DND-41 (cell line): ENCODE measurements at regions not wholly inside any gene's neighbourhood (a gene's known extent, or its start where the extent isn't known, plus 50 kb on each side); places are given as distances from the start of the nearest gene placed in this dataset.

Experiments used
- ATAC-seq: fragments of 200-7000 bp; cut with Tn5 transposase; 3 replicates; pipeline ENCODE4 v1.9.1; 2021; ENCODE audit warnings: low read depth; ENCODE audit not compliant: insufficient read depth
- DNase-seq: peaks from one replicate; pipeline ENCODE4 v3.0.0-alpha.2; 2020
- H2AFZ ChIP-seq: 2 replicates; pipeline ENCODE4 v1.6.0; 2012; ENCODE audit warnings: low read depth, low read length
- H3K27ac ChIP-seq: 2 replicates; pipeline ENCODE4 v1.5.1; 2012; ENCODE audit warnings: low read length, inconsistent platforms
- H3K27me3 ChIP-seq: fragments of 200-600 bp; sonication (generic); 2 replicates; pipeline ENCODE4 v1.6.0; 2012; ENCODE audit warnings: low read length, mild to moderate bottlenecking, inconsistent platforms; ENCODE audit not compliant: insufficient read depth, poor library complexity
- H3K36me3 ChIP-seq: 2 replicates; pipeline ENCODE4 v1.5.1; 2012; ENCODE audit warnings: low read length, inconsistent platforms; ENCODE audit not compliant: insufficient read depth
- H3K4me1 ChIP-seq: 2 replicates; pipeline ENCODE4 v1.5.1; 2012; ENCODE audit warnings: mild to moderate bottlenecking, low read length; ENCODE audit not compliant: insufficient read depth
- H3K4me2 ChIP-seq: 2 replicates; pipeline ENCODE4 v1.6.0; 2012; ENCODE audit warnings: mild to moderate bottlenecking, moderate library complexity, low read length, inconsistent platforms; ENCODE audit not compliant: insufficient read depth
- H3K4me3 ChIP-seq, 2 experiments: fragments of 200-600 bp in 1 of 2; shearing (Covaris generic) in 1 of 2; 2 replicates each; pipeline ENCODE4 v1.5.1; 2012 to 2016; ENCODE audit warnings: inconsistent platforms in 2 of 2, low read length in 2 of 2, mild to moderate bottlenecking in 2 of 2, low read depth in 1 of 2, moderate library complexity in 1 of 2
- H3K79me2 ChIP-seq: 2 replicates; pipeline ENCODE4 v1.6.0; 2012; ENCODE audit warnings: low read length, inconsistent platforms; ENCODE audit not compliant: insufficient read depth
- H3K9ac ChIP-seq: 2 replicates; pipeline ENCODE4 v1.6.0; 2012; ENCODE audit warnings: low read depth, mild to moderate bottlenecking, inconsistent platforms, low read length, moderate library complexity
- H3K9me3 ChIP-seq: 2 replicates; pipeline ENCODE4 v1.5.1; 2012; ENCODE audit warnings: low read length, moderate library complexity, mild to moderate bottlenecking, inconsistent platforms; ENCODE audit not compliant: insufficient read depth, severe bottlenecking
- H4K20me1 ChIP-seq: 2 replicates; pipeline ENCODE4 v1.6.0; 2012; ENCODE audit warnings: low read length; ENCODE audit not compliant: insufficient read depth
- CTCF ChIP-seq: IDR thresholded peaks from 2 replicates; pipeline ENCODE4 v1.5.1; 2012; ENCODE audit warnings: borderline replicate concordance, low read length, moderate library complexity, mild to moderate bottlenecking; ENCODE audit not compliant: poor library complexity, severe bottlenecking; ENCODE audit errors: extremely low read depth
- EZH2 ChIP-seq: IDR thresholded peaks from 3 replicates; pipeline ENCODE4 v1.6.1; 2012; ENCODE audit warnings: borderline replicate concordance, low read depth, mild to moderate bottlenecking, moderate library complexity, low read length, inconsistent platforms; ENCODE audit not compliant: severe bottlenecking

- no peak overlapping the region for H2AFZ ChIP-seq
- ATAC-seq (no peak), DNase-seq (no peak)
- no peaks in the 10 kb centered on the region for H3K9me3 ChIP-seq
- no peak for TF ChIP-seq CTCF
- no peak for TF ChIP-seq EZH2
- no peak overlapping the region for H3K9ac ChIP-seq
- H3K27ac ChIP-seq, result no peak overlapping the region
- H3K79me2 ChIP-seq, result no peaks in the 10 kb centered on the region
- H3K4me1 ChIP-seq, result peaks cover 8% of the 10 kb centered on the region
- H4K20me1 ChIP-seq, result no peaks in the 10 kb centered on the region
- H3K27me3 ChIP-seq, result no peaks in the 10 kb centered on the region
- H3K4me2 ChIP-seq, result no peak overlapping the region
- no peaks in the 10 kb centered on the region for H3K36me3 ChIP-seq
- H3K4me3 ChIP-seq, result no peak overlapping the region
Observed at GRCh38 chr3:187943677-187944389, 198.6 kb upstream of the BCL6 start.

- Histone ChIP-seq H4K20me1 (no peaks in the 10 kb centered on the region), H2AFZ (no peak overlapping the region), H3K4me2 (no peak overlapping the region), H3K9ac (no peak overlapping the region), H3K79me2 (no peaks in the 10 kb centered on the region), H3K4me1 (peaks cover 8% of the 10 kb centered on the region), H3K9me3 (no peaks in the 10 kb centered on the region), H3K27ac (peak overlapping the region; percentile 16; the same call in 1 of the 2 replicates), H3K27me3 (no peaks in the 10 kb centered on the region), H3K4me3 (no peak overlapping the region), H3K36me3 (no peaks in the 10 kb centered on the region)
- peak; percentile 70 for ATAC-seq
- DNase-seq, result peak; percentile 24
- no peak for TF ChIP-seq CTCF
- TF ChIP-seq EZH2, result no peak
Observed at GRCh38 chr3:187944390-187945179, 199.3 kb upstream of the BCL6 start.

DNA sequence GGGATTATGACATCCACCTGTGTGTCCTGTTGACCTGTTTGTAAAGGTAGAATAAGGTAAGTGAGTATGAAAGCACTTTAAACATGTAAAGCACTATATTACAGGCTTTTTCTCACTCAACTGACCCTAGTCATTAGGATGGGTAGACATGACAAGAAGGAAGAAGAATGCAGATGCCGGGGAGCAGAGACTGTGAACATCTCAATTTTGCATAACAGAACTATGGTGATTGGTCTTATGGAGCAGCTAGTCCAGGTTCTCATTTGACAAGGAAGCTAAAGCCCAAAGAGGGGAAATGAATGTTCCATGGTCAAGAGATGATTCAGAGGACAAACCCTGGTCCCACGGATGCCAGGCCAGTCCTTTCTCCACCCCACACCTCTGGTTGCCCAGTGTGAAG lies 200.1 kb upstream of the BCL6 start:
- no peak overlapping the region for H3K27ac ChIP-seq
- H3K4me1 ChIP-seq, result peaks cover 8% of the 10 kb centered on the region
- H4K20me1 ChIP-seq, result no peaks in the 10 kb centered on the region
- DNase-seq (no peak), ATAC-seq (no peak)
- no peaks in the 10 kb centered on the region for H3K36me3 ChIP-seq
- H2AFZ ChIP-seq, result no peak overlapping the region
- H3K4me2 ChIP-seq, result no peak overlapping the region
- H3K9me3 ChIP-seq, result no peaks in the 10 kb centered on the region
- H3K27me3 ChIP-seq, result no peaks in the 10 kb centered on the region
- H3K9ac ChIP-seq, result no peak overlapping the region
- TF ChIP-seq EZH2 (no peak), CTCF (no peak)
- H3K79me2 ChIP-seq, result no peaks in the 10 kb centered on the region
- no peak overlapping the region for H3K4me3 ChIP-seq
